ENCODE measurements at regions not wholly inside any gene's neighbourhood (a gene's known extent, or its start where the extent isn't known, plus 50 kb on each side); places are given as distances from the start of the nearest gene placed in this dataset.

- Mint-ChIP-seq H3K27me3 (peaks cover 32% of the 10 kb centered on the region), H3K9me3 (ENCODE audit: insufficient read depth) (no peaks in the 10 kb centered on the region), H3K27ac (no peak overlapping the region), H3K4me1 (peaks cover 4% of the 10 kb centered on the region), H3K4me3 (no peak overlapping the region)
- ATAC-seq (ENCODE audit: low read depth): no peak
- no peak overlapping the region for H3K27ac ChIP-seq (ENCODE audit: low read length in 2 of 2)
- H3K4me2 ChIP-seq (replicated peaks; ENCODE audit: low read depth, low read length, poor library complexity, severe bottlenecking): no peak overlapping the region
- WGBS (ENCODE audit: insufficient coverage): 50% methylated on average over 2 of the region's 3 CpGs
- H3K27me3 ChIP-seq (replicated peaks in 1 of 4; ENCODE audit: control extremely low read depth in 1 of 4, control insufficient read depth in 3 of 4, insufficient read depth in 4 of 4, low read length in 3 of 4): peaks cover 0 to 20% (median 14%) of the 10 kb centered on the region in 4 experiments
- no peaks in the 10 kb centered on the region for H3K79me2 ChIP-seq (ENCODE audit: control insufficient read depth, insufficient read depth, low read length)
- POLR2A ChIA-PET: no interaction called here
- TF ChIP-seq EZH2 (IDR thresholded peaks at IDR 0.05; ENCODE audit: borderline replicate concordance, insufficient read depth, low read depth, low read length, poor library complexity, severe bottlenecking) (no peak), CTCF (IDR thresholded peaks at IDR 0.05) (no peak)
- CTCF ChIA-PET: no interaction called here
- no peak overlapping the region for H2AFZ ChIP-seq (ENCODE audit: insufficient read depth, low read depth, low read length, poor library complexity, severe bottlenecking)
- H3K4me3 ChIP-seq (ENCODE audit: control extremely low read depth in 1 of 5, extremely low read depth in 1 of 5, insufficient read depth in 1 of 5, low read depth in 2 of 5, low read length in 4 of 5): no peak overlapping the region
- no peak for DNase-seq
- no peaks in the 10 kb centered on the region for H4K20me1 ChIP-seq (ENCODE audit: control insufficient read depth, insufficient read depth, low read length, poor library complexity, severe bottlenecking)
- H3K36me3 ChIP-seq (replicated peaks in 1 of 2; ENCODE audit: control extremely low read depth in 1 of 2, control insufficient read depth in 1 of 2, extremely low read depth in 1 of 2, insufficient read depth in 2 of 2, low read length in 1 of 2): no peaks in the 10 kb centered on the region
- intact Hi-C loops (cut with micrococcal nuclease): no loop called here
- no peak overlapping the region for H3K9ac ChIP-seq (ENCODE audit: low read length)
- no peaks in the 10 kb centered on the region for H3K9me3 ChIP-seq (ENCODE audit: control extremely low read depth in 1 of 3, control insufficient read depth in 2 of 3, insufficient read depth in 1 of 3, low read length in 2 of 3)
- peaks cover 3 to 6% of the 10 kb centered on the region in 2 donors for H3K4me1 ChIP-seq (ENCODE audit: control insufficient read depth in 2 of 2, insufficient read depth in 2 of 2, low read length in 2 of 2)
Observed at GRCh38 chr2:172168917-172169346, 66.2 kb upstream of the DLX2 start.

GRCh38 chr2:172169611-172170010 lies 66.9 kb upstream of the DLX2 start:
- Mint-ChIP-seq H3K27me3 (peaks cover 29% of the 10 kb centered on the region), H3K9me3 (ENCODE audit: insufficient read depth) (no peaks in the 10 kb centered on the region), H3K4me3 (no peak overlapping the region), H3K4me1 (peaks cover 4% of the 10 kb centered on the region), H3K27ac (no peak overlapping the region)
- Histone ChIP-seq H3K36me3 (replicated peaks in 1 of 2; ENCODE audit: control extremely low read depth in 1 of 2, control insufficient read depth in 1 of 2, extremely low read depth in 1 of 2, insufficient read depth in 2 of 2, low read length in 1 of 2) (no peaks in the 10 kb centered on the region), H3K4me3 (ENCODE audit: control extremely low read depth in 1 of 5, extremely low read depth in 1 of 5, insufficient read depth in 1 of 5, low read depth in 2 of 5, low read length in 4 of 5) (no peak overlapping the region), H3K9ac (ENCODE audit: low read length) (no peak overlapping the region), H3K4me2 (replicated peaks; ENCODE audit: low read depth, low read length, poor library complexity, severe bottlenecking) (no peak overlapping the region), H3K27me3 (replicated peaks in 1 of 4; ENCODE audit: control extremely low read depth in 1 of 4, control insufficient read depth in 3 of 4, insufficient read depth in 4 of 4, low read length in 3 of 4) (peaks cover 0 to 20% (median 14%) of the 10 kb centered on the region in 4 experiments), H2AFZ (ENCODE audit: insufficient read depth, low read depth, low read length, poor library complexity, severe bottlenecking) (no peak overlapping the region), H3K4me1 (ENCODE audit: control insufficient read depth in 2 of 2, insufficient read depth in 2 of 2, low read length in 2 of 2) (peaks cover 3 to 6% of the 10 kb centered on the region in 2 donors), H3K9me3 (ENCODE audit: control extremely low read depth in 1 of 3, control insufficient read depth in 2 of 3, insufficient read depth in 1 of 3, low read length in 2 of 3) (no peaks in the 10 kb centered on the region), H4K20me1 (ENCODE audit: control insufficient read depth, insufficient read depth, low read length, poor library complexity, severe bottlenecking) (no peaks in the 10 kb centered on the region), H3K79me2 (ENCODE audit: control insufficient read depth, insufficient read depth, low read length) (no peaks in the 10 kb centered on the region), H3K27ac (ENCODE audit: low read length in 2 of 2) (no peak overlapping the region)
- POLR2A ChIA-PET: no interaction called here
- TF ChIP-seq CTCF (IDR thresholded peaks at IDR 0.05) (no peak), EZH2 (IDR thresholded peaks at IDR 0.05; ENCODE audit: borderline replicate concordance, insufficient read depth, low read depth, low read length, poor library complexity, severe bottlenecking) (no peak)
- DNase-seq: no peak
- intact Hi-C loops (cut with micrococcal nuclease): no loop called here
- ATAC-seq (ENCODE audit: low read depth): no peak
- CTCF ChIA-PET: no interaction called here
